Stimulated activated CD4-positive, alpha-beta T cell treated with anti-CD3 and anti-CD28 coated beads, Interleukin-1b, Interleukin-23, amount 100 ng/mL, for 1 hour (primary cell): ENCODE measurements at regions not wholly inside any gene's neighbourhood (a gene's known extent, or its start where the extent isn't known, plus 50 kb on each side); places are given as distances from the start of the nearest gene placed in this dataset.
"Not testable (repeated sequence)": the region's sequence is repeated elsewhere in the genome, so short reads cannot be mapped to it uniquely, and the experiment has no call there.

Experiments used
- DNase-seq, 2 donors: peaks; one replicate each; pipeline ENCODE4 v3.0.0-alpha.2; 2020; ENCODE audit warnings: low read depth in 2 of 2

GRCh38 chr2:22086726-22087125 lies 963.0 kb downstream of the TDRD15 start:
- no peak for DNase-seq

- not testable (repeated sequence) for DNase-seq
Observed at GRCh38 chr2:22103617-22104016, 979.8 kb downstream of the TDRD15 start.

- DNase-seq: no peak
Observed at GRCh38 chr2:22110244-22110651, 986.5 kb downstream of the TDRD15 start.

- DNase-seq: no peak
Observed at GRCh38 chr2:22124003-22124402, 1000.2 kb downstream of the TDRD15 start.

GRCh38 chr2:22126106-22126505 lies 1002.3 kb downstream of the TDRD15 start:
- DNase-seq: no peak

GRCh38 chr2:22126978-22127377 lies 1003.2 kb downstream of the TDRD15 start:
- no peak for DNase-seq

- DNase-seq: no peak
Observed at GRCh38 chr2:22134421-22134820, 1010.7 kb downstream of the TDRD15 start.

- no peak for DNase-seq
Observed at GRCh38 chr2:22136446-22136845, 1012.7 kb downstream of the TDRD15 start.

- no peak for DNase-seq
Observed at GRCh38 chr2:22143840-22144239, 1020.1 kb downstream of the TDRD15 start.

- no peak for DNase-seq
Observed at GRCh38 chr2:22153931-22154613, 1030.3 kb downstream of the TDRD15 start.

- not testable (repeated sequence) for DNase-seq
Observed at GRCh38 chr2:22156661-22157060, 1032.9 kb downstream of the TDRD15 start.

GRCh38 chr2:22167256-22167655 lies 1043.5 kb downstream of the TDRD15 start:
- no peak for DNase-seq

- DNase-seq: no peak
Observed at GRCh38 chr2:22175003-22175402, 1051.2 kb downstream of the TDRD15 start.

- no peak for DNase-seq
Observed at GRCh38 chr2:22185251-22185650, 1061.5 kb downstream of the TDRD15 start.

- DNase-seq: not testable (repeated sequence)
Observed at GRCh38 chr2:22186261-22186828, 1062.6 kb downstream of the TDRD15 start.

GRCh38 chr2:22189893-22190480 lies 1066.2 kb downstream of the TDRD15 start:
- no peak for DNase-seq

GRCh38 chr2:22194218-22194617 lies 1070.5 kb downstream of the TDRD15 start:
- DNase-seq: no peak

GRCh38 chr2:22196806-22197205 lies 1073.0 kb downstream of the TDRD15 start:
- DNase-seq: no peak

- no peak for DNase-seq
Observed at GRCh38 chr2:22198381-22199283, 1074.9 kb downstream of the TDRD15 start.

GRCh38 chr2:22199994-22200393 lies 1076.2 kb downstream of the TDRD15 start:
- no peak for DNase-seq

- no peak for DNase-seq
Observed at GRCh38 chr2:22209545-22209944, 1085.8 kb downstream of the TDRD15 start.

GRCh38 chr2:22213237-22213636 lies 1089.5 kb downstream of the TDRD15 start:
- DNase-seq: no peak
